ENCODE measurements at regions not wholly inside any gene's neighbourhood (a gene's known extent, or its start where the extent isn't known, plus 50 kb on each side); places are given as distances from the start of the nearest gene placed in this dataset.

DNA sequence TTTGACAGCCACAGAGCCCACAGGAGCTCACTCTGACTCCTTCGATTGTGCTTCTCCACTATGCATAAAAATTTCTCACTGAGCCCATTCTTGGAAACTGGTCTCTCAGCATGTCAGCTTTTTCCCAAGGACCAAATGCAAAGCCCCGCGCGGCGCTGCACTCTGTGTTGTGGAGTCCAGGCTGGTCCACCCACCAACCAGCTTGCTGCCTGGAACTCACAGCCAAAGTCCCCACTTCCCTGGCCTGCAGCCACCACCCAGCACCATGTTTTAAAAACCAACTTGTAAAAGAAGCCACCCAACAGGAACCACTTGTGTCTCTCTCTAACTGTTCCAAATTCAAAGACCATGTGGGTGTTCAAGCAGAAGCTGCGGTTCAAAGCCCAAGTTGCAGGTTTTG, 124.4 kb downstream of the SPATA19 start:
- DNase-seq (no peak), ATAC-seq (no peak)

GRCh38 chr11:133719532-133720235, 125.6 kb downstream of the SPATA19 start:
- DNase-seq (no peak), ATAC-seq (no peak)

GRCh38 chr11:133718831-133719230, 126.5 kb downstream of the SPATA19 start:
- no peak for DNase-seq
- no peak for ATAC-seq

GRCh38 chr11:133718238-133718637, 127.1 kb downstream of the SPATA19 start:
- no peak for DNase-seq
- no peak for ATAC-seq

DNA sequence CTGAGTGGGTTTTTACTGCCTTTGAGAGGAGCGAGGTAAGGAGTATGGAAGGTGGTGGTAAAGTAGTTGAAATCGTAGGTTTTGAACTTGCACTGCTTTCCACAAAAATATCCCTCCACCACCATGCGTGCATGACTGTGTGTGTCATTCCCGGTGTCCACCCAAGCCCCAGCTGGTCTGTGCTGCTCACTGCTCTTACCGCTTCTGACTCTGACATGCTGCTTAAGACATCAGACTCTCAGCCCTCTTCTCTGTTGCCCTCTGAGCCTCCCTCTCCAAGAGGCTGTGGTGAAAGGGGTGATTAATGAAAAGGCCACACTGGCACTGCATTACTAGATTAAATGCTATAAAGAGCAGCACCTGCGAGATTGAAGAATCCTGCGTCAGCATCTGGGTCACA, 128.7 kb downstream of the SPATA19 start:
- no peak for ATAC-seq
- DNase-seq, result no peak

DNA sequence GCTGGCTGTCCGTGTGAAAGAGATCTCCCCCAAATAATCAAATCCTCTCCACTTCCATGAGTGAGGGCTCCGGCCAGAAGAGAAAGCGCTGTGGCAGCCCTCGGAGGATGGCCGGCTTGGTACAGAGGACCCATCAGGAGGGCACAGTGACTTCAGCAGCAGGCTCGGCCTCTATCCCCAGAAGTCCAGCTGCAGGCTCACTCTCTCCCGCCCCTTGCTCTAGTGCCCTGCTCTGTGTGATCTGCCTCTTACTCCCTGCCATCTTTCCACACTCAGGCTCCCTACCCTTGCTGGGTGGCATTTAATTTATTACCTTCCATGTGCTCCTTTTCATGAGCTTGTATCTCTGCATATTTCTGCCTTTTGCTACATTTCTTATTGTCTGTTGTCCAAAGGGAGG, 129.7 kb downstream of the SPATA19 start:
- DNase-seq (no peak), ATAC-seq (no peak)

DNA sequence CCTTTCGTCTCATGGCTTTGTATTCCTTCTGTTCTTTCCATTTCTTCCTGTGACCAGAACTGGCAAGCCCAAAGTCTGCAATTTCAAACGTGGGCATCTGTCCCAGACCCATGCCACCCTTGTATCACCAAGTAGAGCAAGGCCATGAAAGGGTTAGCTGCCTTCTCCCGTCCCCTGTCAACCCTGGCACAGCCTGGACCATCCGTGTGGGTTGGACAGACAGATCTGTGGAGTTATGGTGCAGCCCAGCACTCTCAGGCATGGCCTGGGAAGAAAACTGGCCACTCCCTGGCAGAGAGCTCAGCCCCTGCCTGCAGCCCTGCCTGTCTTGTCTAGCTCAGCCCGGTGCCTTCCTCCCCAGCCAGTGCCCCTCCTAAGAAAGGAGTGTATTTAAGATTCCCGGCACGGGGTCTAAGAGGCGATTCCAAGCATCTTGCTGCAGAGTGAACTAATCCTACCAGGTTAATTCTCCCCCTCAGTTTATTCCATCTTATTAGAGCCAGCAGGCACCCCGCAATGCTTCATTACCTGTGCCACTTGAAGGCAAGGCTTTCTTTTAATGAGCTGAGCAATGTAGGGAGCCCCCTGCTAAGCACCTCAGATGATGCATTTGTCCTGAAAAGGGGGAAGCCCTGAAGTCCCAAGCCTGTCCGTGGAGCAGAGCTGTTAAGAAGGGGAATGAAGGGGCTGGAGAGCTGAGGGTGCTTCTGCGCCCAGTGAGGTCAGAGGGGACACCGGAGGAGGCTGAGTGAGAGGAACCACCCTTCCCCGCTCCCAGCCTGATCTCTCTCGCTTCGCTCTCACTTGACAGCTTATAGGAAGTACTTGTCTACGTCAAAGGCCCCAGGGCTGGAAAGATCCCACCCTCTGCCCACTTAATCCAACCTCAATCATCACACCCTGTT, 130.6 kb downstream of the SPATA19 start:
- no peak for DNase-seq

GRCh38 chr11:133713844-133714243, 131.5 kb downstream of the SPATA19 start:
- DNase-seq (no peak), ATAC-seq (no peak)

More for the DNA sequence above, 130.6 kb downstream of the SPATA19 start:
- no peak for ATAC-seq

GRCh38 chr11:133713406-133713805, 131.9 kb downstream of the SPATA19 start:
- ATAC-seq, result no peak
- DNase-seq, result no peak

GRCh38 chr11:133712051-133712560, 133.2 kb downstream of the SPATA19 start:
- DNase-seq (no peak), ATAC-seq (no peak)

GRCh38 chr11:133711545-133711944, 133.8 kb downstream of the SPATA19 start:
- DNase-seq, result no peak

DNA sequence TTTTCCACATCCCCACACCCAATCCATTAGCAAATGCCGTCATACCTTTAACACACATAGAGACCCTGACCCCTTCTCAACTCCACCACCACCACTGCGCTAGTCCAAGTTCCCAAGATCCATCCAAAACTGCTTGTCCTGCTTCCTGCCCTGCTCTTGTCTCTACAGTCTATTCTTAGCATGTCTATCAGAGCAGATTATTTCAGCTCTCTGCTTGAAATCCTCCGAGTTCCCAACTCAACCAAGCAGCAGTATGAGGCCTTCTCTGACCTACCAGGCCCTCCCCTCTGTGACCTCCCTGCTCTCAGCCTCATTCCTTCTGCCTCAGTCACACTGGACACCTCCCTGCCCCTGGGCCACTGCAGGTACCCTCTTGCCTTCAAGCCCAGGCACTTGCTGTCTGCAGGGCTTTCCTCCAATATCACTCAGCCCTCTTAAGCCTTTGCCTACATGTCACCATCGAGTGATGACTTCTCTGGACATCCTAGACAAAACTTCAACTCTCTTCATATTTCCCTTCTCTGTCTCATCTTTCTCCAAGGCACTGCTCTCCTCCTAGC, 134.6 kb downstream of the SPATA19 start:
- DNase-seq (no peak), ATAC-seq (no peak)

More at GRCh38 chr11:133711545-133711944, 133.8 kb downstream of the SPATA19 start:
- no peak for ATAC-seq

DNA sequence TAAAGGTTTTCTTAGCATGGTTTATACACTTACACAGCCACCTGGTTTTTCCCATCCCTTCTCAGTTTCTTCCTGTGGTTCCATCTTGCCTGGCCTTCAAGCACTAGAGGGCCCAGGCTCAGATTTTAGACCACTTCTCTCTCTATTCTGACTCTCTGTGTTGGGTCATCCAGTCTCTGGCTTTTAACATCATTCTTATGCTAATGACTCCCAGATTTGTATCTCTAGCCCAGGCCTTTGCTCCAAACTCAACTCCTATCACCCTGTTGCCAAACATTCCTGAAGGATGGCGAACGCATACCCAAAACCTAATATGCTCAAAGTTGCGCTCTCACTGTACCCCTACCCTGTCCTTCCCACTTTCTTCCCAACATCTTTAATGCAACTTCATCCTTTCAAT, 135.1 kb downstream of the SPATA19 start:
- no peak for ATAC-seq
- no peak for DNase-seq

- ATAC-seq, result no peak
- no peak for DNase-seq
Measured at GRCh38 chr11:133708547-133709051, 136.7 kb downstream of the SPATA19 start.

- DNase-seq (no peak), ATAC-seq (no peak)
Measured at GRCh38 chr11:133706925-133707794, 138.2 kb downstream of the SPATA19 start.

GRCh38 chr11:133705873-133706272, 139.4 kb downstream of the SPATA19 start:
- no peak for DNase-seq
- ATAC-seq, result no peak

GRCh38 chr11:133705074-133705648, 140.2 kb downstream of the SPATA19 start:
- ATAC-seq (no peak), DNase-seq (no peak)

- ATAC-seq, result no peak
Measured at GRCh38 chr11:133699071-133699470, 146.2 kb downstream of the SPATA19 start.

GRCh38 chr11:133698654-133699053, 146.7 kb downstream of the SPATA19 start:
- ATAC-seq (no peak), DNase-seq (no peak)

More at GRCh38 chr11:133699071-133699470, 146.2 kb downstream of the SPATA19 start:
- DNase-seq, result no peak

GRCh38 chr11:133697603-133698180, 147.6 kb downstream of the SPATA19 start:
- ATAC-seq (no peak), DNase-seq (no peak)

DNA sequence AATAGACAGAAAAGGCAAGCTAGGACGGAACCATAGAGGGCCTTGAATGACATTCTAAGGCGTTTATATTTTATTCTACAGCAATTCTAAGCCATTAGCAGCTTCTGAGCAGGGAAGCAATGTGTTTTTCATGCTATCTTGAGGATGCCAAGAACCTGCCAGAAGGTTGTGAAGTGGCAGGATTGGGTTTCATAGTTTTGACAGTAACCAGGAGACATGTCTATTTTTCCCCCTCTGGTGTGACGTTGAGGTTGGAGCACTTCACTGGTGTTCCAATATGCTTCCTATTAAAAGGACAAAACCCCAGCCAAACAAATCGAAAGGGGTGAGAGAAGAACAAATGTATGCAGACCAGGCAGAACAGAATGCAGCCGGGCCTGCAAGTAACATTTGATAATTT, 148.2 kb downstream of the SPATA19 start:
- ATAC-seq (no peak), DNase-seq (no peak)

Measured in stimulated activated naive CD8-positive, alpha-beta T cell treated with anti-CD3 and anti-CD28 coated beads, Interleukin-15, Interleukin-2, amounts not matched to agents 100 U/mL and 50 U/mL, for 24 hours (primary cell).